IMR-90 (cell line): ENCODE measurements at regions not wholly inside any gene's neighbourhood (a gene's known extent, or its start where the extent isn't known, plus 50 kb on each side); places are given as distances from the start of the nearest gene placed in this dataset.

ENCODE experiments used
- ATAC-seq: fragments of 200-7000 bp; cut with Tn5 transposase; 2 replicates; pipeline ENCODE4 v1.9.1; 2020; ENCODE audit warnings: low read depth, mild to moderate bottlenecking, moderate library complexity
- BruUV-seq: library from RNA; stranded (reverse); fragments of 400-500 nt; replicated peaks from 2 replicates; lab custom pipeline; 2021; lab: Mats Ljungman, UMichigan
- CTCF ChIA-PET: fragments of 300-600 bp; formaldehyde crosslinking; extraction: SDS; loops from one replicate; lab custom pipeline; 2021; ENCODE audit warnings: antibody characterized with exemption; lab: Yijun Ruan, JAX
- POLR2A ChIA-PET: fragments of 300-600 bp; sonication (Branson Sonifier 250); formaldehyde crosslinking; loops from one replicate; lab custom pipeline; 2022; ENCODE audit warnings: antibody characterized with exemption; ENCODE audit not compliant: unreplicated experiment; lab: Charles Lee
- DNase-seq: peaks from one replicate; pipeline ENCODE4 v3.0.0; 2013
- H2AFZ ChIP-seq: replicated peaks from 2 replicates; pipeline ENCODE3; 2013; ENCODE audit warnings: low read length, mild to moderate bottlenecking; ENCODE audit not compliant: poor library complexity
- H2AK5ac ChIP-seq: 2 replicates; pipeline ENCODE4 v1.6.1; 2013; ENCODE audit warnings: low read depth, low read length, inconsistent platforms
- H2AK9ac ChIP-seq: replicated peaks from 2 replicates; pipeline ENCODE3; 2013; ENCODE audit warnings: mild to moderate bottlenecking, low read depth, low read length, moderate library complexity; ENCODE audit not compliant: poor library complexity
- H2BK120ac ChIP-seq: 2 replicates; pipeline ENCODE4 v1.6.1; 2013; ENCODE audit warnings: low read depth, low read length, inconsistent platforms
- H2BK15ac ChIP-seq: 3 replicates; pipeline ENCODE4 v1.6.1; 2013; ENCODE audit warnings: low read depth, low read length, inconsistent platforms
- H2BK20ac ChIP-seq: 2 replicates; pipeline ENCODE4 v1.6.1; 2013; ENCODE audit warnings: low read depth, mild to moderate bottlenecking, inconsistent platforms, low read length, moderate library complexity
- H2BK5ac ChIP-seq: 2 replicates; pipeline ENCODE4 v1.6.1; 2013; ENCODE audit warnings: mild to moderate bottlenecking, low read depth, low read length, inconsistent platforms; ENCODE audit not compliant: poor library complexity, severe bottlenecking
- H3K14ac ChIP-seq: replicated peaks from 2 replicates; pipeline ENCODE4 v1.6.1; 2013; ENCODE audit warnings: low read depth, low read length, inconsistent platforms
- H3K18ac ChIP-seq: 2 replicates; pipeline ENCODE4 v1.6.1; 2013; ENCODE audit warnings: low read depth, low read length, control low read depth
- H3K23ac ChIP-seq: 2 replicates; pipeline ENCODE4 v1.6.1; 2013; ENCODE audit warnings: low read depth, low read length, inconsistent platforms
- H3K27ac ChIP-seq: 2 replicates; pipeline ENCODE4 v1.5.1; 2013; ENCODE audit warnings: mild to moderate bottlenecking, control low read depth, low read length; ENCODE audit not compliant: insufficient read depth
- H3K27me3 ChIP-seq: 2 replicates; pipeline ENCODE4 v1.6.1; 2013; ENCODE audit warnings: low read length; ENCODE audit not compliant: control insufficient read depth, insufficient read depth
- H3K36me3 ChIP-seq: 2 replicates; pipeline ENCODE4 v1.6.1; 2013; ENCODE audit warnings: low read length, mixed read lengths; ENCODE audit not compliant: control insufficient read depth, insufficient read depth
- H3K4ac ChIP-seq: 2 replicates; pipeline ENCODE4 v1.6.1; 2013; ENCODE audit warnings: low read depth, low read length, inconsistent platforms
- H3K4me1 ChIP-seq: 2 replicates; pipeline ENCODE4 v1.6.1; 2013; ENCODE audit warnings: low read length, mixed read lengths; ENCODE audit not compliant: control insufficient read depth, insufficient read depth
- H3K4me2 ChIP-seq: 2 replicates; pipeline ENCODE4 v1.6.1; 2013; ENCODE audit warnings: low read depth, mild to moderate bottlenecking, control low read depth, low read length, moderate library complexity
- H3K4me3 ChIP-seq: 2 replicates; pipeline ENCODE4 v1.5.1; 2013; ENCODE audit warnings: low read depth, mild to moderate bottlenecking, control low read depth, low read length, moderate library complexity; ENCODE audit not compliant: insufficient read depth
- H3K56ac ChIP-seq: 2 replicates; pipeline ENCODE4 v1.6.1; 2013; ENCODE audit warnings: low read length, inconsistent platforms; ENCODE audit not compliant: insufficient read depth; ENCODE audit errors: extremely low read depth
- H3K79me1 ChIP-seq, 2 experiments: 2 replicates each; pipeline ENCODE4 v1.6.1; 2013; ENCODE audit warnings: low read length in 2 of 2, inconsistent platforms in 1 of 2, low read depth in 1 of 2
- H3K9ac ChIP-seq: 2 replicates; pipeline ENCODE4 v1.6.1; 2013; ENCODE audit warnings: low read depth, low read length, control low read depth
- H3K9me1 ChIP-seq: 2 replicates; pipeline ENCODE4 v1.6.1; 2013; ENCODE audit warnings: low read length, inconsistent platforms; ENCODE audit not compliant: insufficient read depth
- H3K9me3 ChIP-seq: 2 replicates; pipeline ENCODE4 v1.6.1; 2013; ENCODE audit warnings: low read length; ENCODE audit not compliant: control insufficient read depth, insufficient read depth
- H4K20me1 ChIP-seq: 2 replicates; pipeline ENCODE4 v1.6.1; 2013; ENCODE audit warnings: low read length, inconsistent platforms; ENCODE audit not compliant: insufficient read depth
- H4K5ac ChIP-seq: 2 replicates; pipeline ENCODE4 v1.6.1; 2013; ENCODE audit warnings: mild to moderate bottlenecking, low read depth, low read length, control low read depth
- H4K8ac ChIP-seq, 2 experiments: 2 replicates each; pipeline ENCODE4 v1.6.1; 2013; ENCODE audit warnings: low read depth in 2 of 2, low read length in 2 of 2, control low read depth in 1 of 2, inconsistent platforms in 1 of 2
- H4K91ac ChIP-seq: 2 replicates; pipeline ENCODE4 v1.6.1; 2013; ENCODE audit warnings: low read depth, low read length, inconsistent platforms; ENCODE audit not compliant: insufficient read depth
- RAD21 ChIP-seq: IDR thresholded peaks from 2 replicates; pipeline ENCODE4 v1.6.1; 2012; ENCODE audit warnings: low read length, improper control_type of control experiment
- WGBS, 2 experiments: methylation state at CpG; one replicate each; pipeline versions ENCODE4 v1.1.5 to v1.1.7; 2013; ENCODE audit warnings: missing lambda C conversion rate in 2 of 2; ENCODE audit not compliant: insufficient read length in 1 of 2; ENCODE audit errors: extremely low coverage in 2 of 2; 5-methylcytosine and 5-hydroxymethylcytosine counted together
- dilution Hi-C: fragments of 300-500 bp; cut with HindIII; formaldehyde crosslinking; loops from one replicate; pipeline ENCODE4 v1.14.3; 2018; ENCODE audit warnings: low sequenced_read_pairs; ENCODE audit not compliant: unreplicated experiment
- in situ Hi-C: fragments of 300-500 bp; cut with MboI; formaldehyde crosslinking; loops from 3 replicates; pipeline ENCODE4 v1.14.3; 2019; ENCODE audit warnings: low sequenced_read_pairs, inconsistent platforms, mixed read lengths
- intact Hi-C: fragments of 100-400 bp; cut with micrococcal nuclease; formaldehyde crosslinking; loops from 2 replicates; pipeline ENCODE4 v1.10.0; 2022
- TF ChIP-seq, protein P1 (sequence below): fragments of 150-350 bp; IDR thresholded peaks from 2 replicates; pipeline ENCODE4 v1.6.1; 2016; ENCODE audit warnings: low read depth, mild to moderate bottlenecking, low read length, moderate library complexity, borderline replicate concordance

DNA sequence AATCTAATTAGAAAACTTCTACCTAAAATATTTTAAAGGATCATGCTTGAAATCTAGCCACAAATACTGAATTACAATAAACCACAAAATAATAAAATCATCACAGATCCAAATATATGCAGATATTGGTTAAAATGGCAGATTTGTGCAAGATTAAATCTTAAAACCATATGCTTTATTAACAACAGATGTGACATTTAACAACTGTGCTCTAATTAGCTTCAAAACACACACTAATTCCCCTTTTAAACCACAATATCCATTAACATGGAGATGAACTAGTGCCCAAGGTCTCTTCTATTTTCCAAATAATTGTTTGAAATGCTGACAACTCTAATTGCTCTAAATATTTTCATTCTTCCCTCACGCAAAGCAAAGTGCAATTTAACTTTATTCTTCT is 1530.3 kb downstream of the SI start:
- ATAC-seq (no peak), DNase-seq (no peak)
- H3K27me3 ChIP-seq: no peaks in the 10 kb centered on the region
- H4K91ac ChIP-seq: no peak overlapping the region
- no peaks in the 10 kb centered on the region for H4K20me1 ChIP-seq
- dilution Hi-C loops (no loop called here), in situ Hi-C loops (no loop called here), intact Hi-C loops (no loop called here)
- no peak overlapping the region for H3K18ac ChIP-seq
- no peak overlapping the region for H3K4ac ChIP-seq
- H3K9me1 ChIP-seq: no peaks in the 10 kb centered on the region
- peaks cover 4% of the 10 kb centered on the region; the same call in 1 of the 2 replicates for H3K9me3 ChIP-seq
- H3K79me1 ChIP-seq: no peaks in the 10 kb centered on the region
- H2AK5ac ChIP-seq: no peak overlapping the region
- no peak overlapping the region for H3K27ac ChIP-seq
- H3K4me2 ChIP-seq: no peak overlapping the region
- no peak overlapping the region for H2BK20ac ChIP-seq
- no peak overlapping the region for H2BK5ac ChIP-seq
- H3K4me3 ChIP-seq: no peak overlapping the region
- H3K23ac ChIP-seq: no peak overlapping the region
- H3K56ac ChIP-seq: no peak overlapping the region
- H3K14ac ChIP-seq: no peak overlapping the region
- no peak overlapping the region for H4K5ac ChIP-seq
- H4K8ac ChIP-seq: no peak overlapping the region
- no peak overlapping the region for H2AK9ac ChIP-seq
- no peak overlapping the region for H3K9ac ChIP-seq
- BruUV-seq: no TSS peak
- TF ChIP-seq, protein P1, sequence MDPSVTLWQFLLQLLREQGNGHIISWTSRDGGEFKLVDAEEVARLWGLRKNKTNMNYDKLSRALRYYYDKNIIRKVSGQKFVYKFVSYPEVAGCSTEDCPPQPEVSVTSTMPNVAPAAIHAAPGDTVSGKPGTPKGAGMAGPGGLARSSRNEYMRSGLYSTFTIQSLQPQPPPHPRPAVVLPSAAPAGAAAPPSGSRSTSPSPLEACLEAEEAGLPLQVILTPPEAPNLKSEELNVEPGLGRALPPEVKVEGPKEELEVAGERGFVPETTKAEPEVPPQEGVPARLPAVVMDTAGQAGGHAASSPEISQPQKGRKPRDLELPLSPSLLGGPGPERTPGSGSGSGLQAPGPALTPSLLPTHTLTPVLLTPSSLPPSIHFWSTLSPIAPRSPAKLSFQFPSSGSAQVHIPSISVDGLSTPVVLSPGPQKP: no peak
- TF ChIP-seq RAD21: no peak
- CTCF ChIA-PET: no interaction called here
- H2BK120ac ChIP-seq: no peak overlapping the region
- POLR2A ChIA-PET: no interaction called here
- no CpG with 5 or more reads among the region's 1 CpG for WGBS, 2 experiments
- H2AFZ ChIP-seq: no peak overlapping the region
- no peak overlapping the region for H2BK15ac ChIP-seq
- H3K36me3 ChIP-seq: no peaks in the 10 kb centered on the region
- H3K4me1 ChIP-seq: no peaks in the 10 kb centered on the region
